ENCODE measurements at regions not wholly inside any gene's neighbourhood (a gene's known extent, or its start where the extent isn't known, plus 50 kb on each side); places are given as distances from the start of the nearest gene placed in this dataset.

GRCh38 chr15:35928847-35929246 is 382.9 kb upstream of the DPH6 start (continued):
- TF ChIP-seq ZNF784 (CRISPR knock-in tag; IDR thresholded peaks at IDR 0.05; ENCODE audit: borderline replicate concordance) = no peak
- TF ChIP-seq HNRNPH1 (optimal IDR thresholded peaks at IDR 0.05; ENCODE audit: low read depth, low read length) = no peak

- Histone ChIP-seq H3K79me2 (ENCODE audit: insufficient read depth, low read length) (no peaks in the 10 kb centered on the region), H3K27me3 (ENCODE audit: control insufficient read depth in 1 of 2, insufficient read depth in 2 of 2, low read length in 2 of 2) (no peaks in the 10 kb centered on the region), H3K4me2 (ENCODE audit: low read depth, low read length) (no peak overlapping the region), H3K27ac (ENCODE audit: extremely low read length, insufficient read depth, low read length) (no peak overlapping the region), H3K4me3 (replicated peaks in 1 of 3; ENCODE audit: insufficient read depth in 1 of 3, low read depth in 2 of 3, low read length in 3 of 3) (no peak overlapping the region), H2AFZ (ENCODE audit: low read length) (no peak overlapping the region), H3K9ac (ENCODE audit: insufficient read depth, low read depth, low read length) (no peak overlapping the region), H3K9me3 (ENCODE audit: low read length) (no peaks in the 10 kb centered on the region), H4K20me1 (ENCODE audit: insufficient read depth, low read length) (no peaks in the 10 kb centered on the region), H3K4me1 (ENCODE audit: insufficient read depth, low read length) (no peaks in the 10 kb centered on the region), H3K36me3 (replicated peaks in 1 of 2; ENCODE audit: control insufficient read depth in 1 of 2, insufficient read depth in 2 of 2, low read length in 2 of 2) (no peaks in the 10 kb centered on the region)
- FAIRE-seq (no peak), DNase-seq (ENCODE audit: low spot score) (no peak), ATAC-seq (no peak)
- TF ChIP-seq RFX3 (CRISPR knock-in tag; IDR thresholded peaks at IDR 0.05) (no peak), KLF15 (CRISPR knock-in tag; IDR thresholded peaks at IDR 0.05; ENCODE audit: borderline replicate concordance) (no peak), ZNF781 (CRISPR knock-in tag; IDR thresholded peaks at IDR 0.05; ENCODE audit: borderline replicate concordance, not compliant biosample characterization) (no peak), CBX1 (IDR thresholded peaks at IDR 0.05; ENCODE audit: low read depth) (no peak), HDAC6 (IDR thresholded peaks at IDR 0.05; ENCODE audit: low read depth, low read length) (no peak), ZZZ3 (CRISPR knock-in tag; IDR thresholded peaks at IDR 0.05; ENCODE audit: borderline replicate concordance) (no peak), PCBP2 (optimal IDR thresholded peaks at IDR 0.05; ENCODE audit: low read depth, low read length, poor library complexity, severe bottlenecking) (no peak), CC2D1A (CRISPR knock-in tag; IDR thresholded peaks at IDR 0.05) (no peak), ZNF354B (CRISPR knock-in tag; IDR thresholded peaks at IDR 0.05) (no peak), FOXJ3 (CRISPR knock-in tag; IDR thresholded peaks at IDR 0.05; ENCODE audit: borderline replicate concordance) (no peak), TEAD3 (CRISPR knock-in tag; optimal IDR thresholded peaks at IDR 0.05; ENCODE audit: borderline replicate concordance) (no peak), ASH2L (IDR thresholded peaks at IDR 0.05; ENCODE audit: insufficient read length, low read depth, low read length) (no peak)
- TF ChIP-seq, protein P1, sequence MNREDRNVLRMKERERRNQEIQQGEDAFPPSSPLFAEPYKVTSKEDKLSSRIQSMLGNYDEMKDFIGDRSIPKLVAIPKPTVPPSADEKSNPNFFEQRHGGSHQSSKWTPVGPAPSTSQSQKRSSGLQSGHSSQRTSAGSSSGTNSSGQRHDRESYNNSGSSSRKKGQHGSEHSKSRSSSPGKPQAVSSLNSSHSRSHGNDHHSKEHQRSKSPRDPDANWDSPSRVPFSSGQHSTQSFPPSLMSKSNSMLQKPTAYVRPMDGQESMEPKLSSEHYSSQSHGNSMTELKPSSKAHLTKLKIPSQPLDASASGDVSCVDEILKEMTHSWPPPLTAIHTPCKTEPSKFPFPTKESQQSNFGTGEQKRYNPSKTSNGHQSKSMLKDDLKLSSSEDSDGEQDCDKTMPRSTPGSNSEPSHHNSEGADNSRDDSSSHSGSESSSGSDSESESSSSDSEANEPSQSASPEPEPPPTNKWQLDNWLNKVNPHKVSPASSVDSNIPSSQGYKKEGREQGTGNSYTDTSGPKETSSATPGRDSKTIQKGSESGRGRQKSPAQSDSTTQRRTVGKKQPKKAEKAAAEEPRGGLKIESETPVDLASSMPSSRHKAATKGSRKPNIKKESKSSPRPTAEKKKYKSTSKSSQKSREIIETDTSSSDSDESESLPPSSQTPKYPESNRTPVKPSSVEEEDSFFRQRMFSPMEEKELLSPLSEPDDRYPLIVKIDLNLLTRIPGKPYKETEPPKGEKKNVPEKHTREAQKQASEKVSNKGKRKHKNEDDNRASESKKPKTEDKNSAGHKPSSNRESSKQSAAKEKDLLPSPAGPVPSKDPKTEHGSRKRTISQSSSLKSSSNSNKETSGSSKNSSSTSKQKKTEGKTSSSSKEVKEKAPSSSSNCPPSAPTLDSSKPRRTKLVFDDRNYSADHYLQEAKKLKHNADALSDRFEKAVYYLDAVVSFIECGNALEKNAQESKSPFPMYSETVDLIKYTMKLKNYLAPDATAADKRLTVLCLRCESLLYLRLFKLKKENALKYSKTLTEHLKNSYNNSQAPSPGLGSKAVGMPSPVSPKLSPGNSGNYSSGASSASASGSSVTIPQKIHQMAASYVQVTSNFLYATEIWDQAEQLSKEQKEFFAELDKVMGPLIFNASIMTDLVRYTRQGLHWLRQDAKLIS (CRISPR knock-in tag; IDR thresholded peaks at IDR 0.05) = no peak
- BruUV-seq (replicated peaks) = no TSS peak
- ChIA-PET POLR2A (no interaction called here), CTCF (ENCODE audit: low intra/inter-chr PET ratio, low total read pairs) (no interaction called here)
- intact Hi-C loops (cut with micrococcal nuclease; ENCODE audit: unreplicated experiment) = no loop called here
- in situ Hi-C loops (cut with HindIII; ENCODE audit: extremely low pct_ligation_motif_present, low pct_unique_long_range_greater_than_20kb) = no loop called here
- under 1% methylated on average over 4 of the region's 4 CpGs for WGBS (ENCODE audit: low lambda C conversion rate)
Measured at GRCh38 chr15:35929740-35930444, 383.9 kb upstream of the DPH6 start.

Data from HepG2 (cell line).